Mucosa of descending colon (tissue), 3 donors: ENCODE measurements at regions not wholly inside any gene's neighbourhood (a gene's known extent, or its start where the extent isn't known, plus 50 kb on each side); places are given as distances from the start of the nearest gene placed in this dataset.

ENCODE experiments used
- ATAC-seq: fragments of 200-7000 bp; cut with Tn5 transposase; one replicate; pipeline ENCODE4 v1.9.1; 2020; ENCODE audit warnings: mild to moderate bottlenecking, moderate library complexity
- DNase-seq, 3 donors: peaks; one replicate each; pipeline ENCODE4 v3.0.0-alpha.2; 2020
- H3K36me3 ChIP-seq: fragments of 200-600 bp; one replicate; pipeline ENCODE4 v1.8.0; 2021; ENCODE audit warnings: low read depth, mild to moderate bottlenecking
- H3K4me1 ChIP-seq: fragments of 200-600 bp; one replicate; pipeline ENCODE4 v1.8.0; 2021; ENCODE audit warnings: low read depth, mild to moderate bottlenecking
- H3K4me3 ChIP-seq: fragments of 200-600 bp; one replicate; pipeline ENCODE4 v1.8.0; 2021; ENCODE audit warnings: mild to moderate bottlenecking
- H3K9me3 ChIP-seq: fragments of 200-600 bp; one replicate; pipeline ENCODE4 v1.8.0; 2021; ENCODE audit warnings: mild to moderate bottlenecking
- intact Hi-C, 2 donors: fragments of 100-400 bp; cut with DNase I in 1 of 2; cut with micrococcal nuclease in 1 of 2; formaldehyde crosslinking; loops; one replicate each; pipeline versions ENCODE4 v1.11.0 to v1.11.1; 2022; cut with DNase I, micrococcal nuclease
- TF ChIP-seq, protein P1 (sequence below): fragments of 200-600 bp; IDR thresholded peaks from one replicate; pipeline ENCODE4 v1.8.0; 2022; ENCODE audit warnings: antibody characterized with exemption, mild to moderate bottlenecking
- donor health status: DM: no; HTN: no; CAD: no; lungs with moderate emphysema.
- donor health status: DM: no; HTN: no; CAD: no.
- donor health status: DM: no; HTN: yes; CAD: no.

GRCh38 chr5:21685522-21685921 is 1167.6 kb downstream of the CDH12 start:
- no peak for DNase-seq
- ATAC-seq: no peak
- H3K9me3 ChIP-seq: no peaks in the 10 kb centered on the region
- H3K4me3 ChIP-seq: no peak overlapping the region
- TF ChIP-seq, protein P1, sequence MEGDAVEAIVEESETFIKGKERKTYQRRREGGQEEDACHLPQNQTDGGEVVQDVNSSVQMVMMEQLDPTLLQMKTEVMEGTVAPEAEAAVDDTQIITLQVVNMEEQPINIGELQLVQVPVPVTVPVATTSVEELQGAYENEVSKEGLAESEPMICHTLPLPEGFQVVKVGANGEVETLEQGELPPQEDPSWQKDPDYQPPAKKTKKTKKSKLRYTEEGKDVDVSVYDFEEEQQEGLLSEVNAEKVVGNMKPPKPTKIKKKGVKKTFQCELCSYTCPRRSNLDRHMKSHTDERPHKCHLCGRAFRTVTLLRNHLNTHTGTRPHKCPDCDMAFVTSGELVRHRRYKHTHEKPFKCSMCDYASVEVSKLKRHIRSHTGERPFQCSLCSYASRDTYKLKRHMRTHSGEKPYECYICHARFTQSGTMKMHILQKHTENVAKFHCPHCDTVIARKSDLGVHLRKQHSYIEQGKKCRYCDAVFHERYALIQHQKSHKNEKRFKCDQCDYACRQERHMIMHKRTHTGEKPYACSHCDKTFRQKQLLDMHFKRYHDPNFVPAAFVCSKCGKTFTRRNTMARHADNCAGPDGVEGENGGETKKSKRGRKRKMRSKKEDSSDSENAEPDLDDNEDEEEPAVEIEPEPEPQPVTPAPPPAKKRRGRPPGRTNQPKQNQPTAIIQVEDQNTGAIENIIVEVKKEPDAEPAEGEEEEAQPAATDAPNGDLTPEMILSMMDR: no peak
- no peaks in the 10 kb centered on the region for H3K4me1 ChIP-seq
- intact Hi-C loops: no loop called here
- H3K36me3 ChIP-seq: no peaks in the 10 kb centered on the region

DNA sequence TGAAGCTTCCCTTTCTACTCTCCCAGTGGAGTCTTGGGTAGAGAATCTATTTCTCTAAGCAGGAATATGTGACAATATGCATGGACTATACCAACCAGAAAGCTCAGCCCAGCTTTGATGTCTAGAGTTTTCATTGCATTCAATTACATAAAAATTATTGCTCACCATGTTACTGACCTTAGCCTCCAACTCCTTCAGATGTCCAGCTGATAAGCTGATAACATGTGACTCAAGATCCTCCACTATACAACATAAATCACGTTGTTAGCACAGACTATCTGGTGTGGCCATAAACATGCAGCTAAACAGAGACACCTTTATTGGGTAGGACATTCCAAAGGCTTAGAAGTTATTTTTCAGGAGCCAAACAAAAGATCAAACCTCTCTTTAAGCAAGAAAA is 1168.2 kb downstream of the CDH12 start:
- DNase-seq: no peak
- Histone ChIP-seq H3K4me3 (no peak overlapping the region), H3K36me3 (no peaks in the 10 kb centered on the region), H3K4me1 (no peaks in the 10 kb centered on the region), H3K9me3 (no peaks in the 10 kb centered on the region)
- TF ChIP-seq, protein P1: no peak
- intact Hi-C loops: no loop called here
- ATAC-seq: no peak

DNA sequence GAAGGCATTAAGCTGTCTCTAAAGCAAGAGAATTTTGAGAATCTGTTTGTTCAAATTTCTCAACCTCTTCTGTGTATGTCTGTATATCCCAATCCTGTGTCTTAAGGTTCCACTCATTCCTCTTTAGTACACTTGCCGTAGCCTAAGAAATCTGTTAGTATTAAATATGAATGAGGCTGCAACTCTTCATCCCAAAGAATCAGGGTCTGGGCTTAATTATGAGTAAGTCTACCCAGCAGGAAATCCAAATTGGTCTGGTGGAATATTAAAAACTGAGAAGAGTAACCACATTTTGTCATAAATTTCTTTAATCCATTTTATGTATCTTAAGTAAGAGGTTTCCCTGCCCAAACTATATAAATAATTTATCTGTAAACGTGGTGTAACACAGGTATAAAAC is 1171.2 kb downstream of the CDH12 start:
- Histone ChIP-seq H3K4me3 (no peak overlapping the region), H3K4me1 (no peaks in the 10 kb centered on the region), H3K36me3 (no peaks in the 10 kb centered on the region), H3K9me3 (no peaks in the 10 kb centered on the region)
- TF ChIP-seq, protein P1: no peak
- ATAC-seq (no peak), DNase-seq (no peak)
- intact Hi-C loops: no loop called here

DNA sequence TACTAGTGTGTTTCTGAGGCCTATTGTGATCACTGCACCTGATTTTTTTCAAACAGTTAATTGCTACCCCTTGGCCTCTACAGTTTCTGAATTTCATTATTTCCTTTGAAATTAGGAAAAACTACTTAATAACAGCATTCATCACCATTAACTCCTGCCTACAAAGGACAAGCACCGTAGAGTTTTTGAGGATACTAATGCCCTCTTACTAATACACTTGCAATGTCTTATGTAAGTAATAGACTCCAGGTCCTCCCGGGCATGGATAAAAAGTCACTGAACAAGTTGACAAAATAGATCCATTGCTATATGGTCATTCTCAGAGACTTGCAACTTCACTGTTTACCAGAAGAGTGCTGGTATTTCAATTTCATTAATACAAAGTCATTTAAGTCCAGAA is 1172.5 kb downstream of the CDH12 start:
- no peaks in the 10 kb centered on the region for H3K4me1 ChIP-seq
- no peak overlapping the region for H3K4me3 ChIP-seq
- TF ChIP-seq, protein P1: no peak
- ATAC-seq (no peak), DNase-seq (no peak)
- H3K9me3 ChIP-seq: no peaks in the 10 kb centered on the region
- H3K36me3 ChIP-seq: no peaks in the 10 kb centered on the region
- intact Hi-C loops: no loop called here

DNA sequence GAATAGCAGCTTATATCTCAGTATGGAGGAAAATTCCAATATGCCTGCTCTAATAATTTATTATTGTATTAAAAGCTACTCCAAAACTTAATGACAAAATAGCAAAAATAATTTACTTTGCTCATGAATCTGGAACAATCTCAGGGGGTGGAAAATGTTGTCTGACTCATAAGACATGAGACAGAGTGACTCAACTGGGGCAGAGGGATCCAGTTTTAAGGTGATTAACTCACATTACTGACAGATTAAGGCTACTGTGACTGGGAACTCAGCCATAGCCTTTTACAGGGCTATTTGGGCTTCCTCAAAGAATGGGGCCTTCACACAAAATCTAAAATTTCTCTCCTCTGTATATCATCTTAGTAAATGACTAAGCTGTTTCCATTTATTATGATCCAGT is 1172.9 kb downstream of the CDH12 start:
- H3K4me3 ChIP-seq: no peak overlapping the region
- DNase-seq: no peak
- no peaks in the 10 kb centered on the region for H3K9me3 ChIP-seq
- ATAC-seq: no peak
- intact Hi-C loops: no loop called here
- TF ChIP-seq, protein P1: no peak
- H3K4me1 ChIP-seq: no peaks in the 10 kb centered on the region
- H3K36me3 ChIP-seq: no peaks in the 10 kb centered on the region

GRCh38 chr5:21678526-21678925 is 1174.6 kb downstream of the CDH12 start:
- intact Hi-C loops: no loop called here
- ATAC-seq: no peak

More at GRCh38 chr5:21678526-21678925, 1174.6 kb downstream of the CDH12 start:
- H3K4me1 ChIP-seq: no peaks in the 10 kb centered on the region
- no peak for DNase-seq
- H3K4me3 ChIP-seq: no peak overlapping the region
- no peaks in the 10 kb centered on the region for H3K9me3 ChIP-seq
- no peaks in the 10 kb centered on the region for H3K36me3 ChIP-seq
- TF ChIP-seq, protein P1: no peak
